ENCODE measurements at regions not wholly inside any gene's neighbourhood (a gene's known extent, or its start where the extent isn't known, plus 50 kb on each side); places are given as distances from the start of the nearest gene placed in this dataset.

GRCh38 chr2:194925742-194926141 lies 731.3 kb upstream of the SLC39A10 start:
- no peak for TF ChIP-seq CTCF (IDR thresholded peaks at IDR 0.05 in 4 of 5, conservative IDR thresholded peaks at IDR 0.05 in 1 of 5)
- TF ChIP-seq POLR2A (IDR thresholded peaks at IDR 0.05) = no peak
